Fibroblast of the aortic adventitia (primary cell): ENCODE measurements at regions not wholly inside any gene's neighbourhood (a gene's known extent, or its start where the extent isn't known, plus 50 kb on each side); places are given as distances from the start of the nearest gene placed in this dataset.

Experiments used
- DNase-seq: peaks from one replicate; pipeline ENCODE4 v3.0.0-alpha.2; 2010; ENCODE audit warnings: low read depth
- H3K4me3 ChIP-seq: 2 replicates; pipeline ENCODE4 v1.5.1; 2011; ENCODE audit warnings: low read depth, mild to moderate bottlenecking, control low read depth, low read length, moderate library complexity
- TF ChIP-seq, protein P1 (sequence below): IDR thresholded peaks from 2 replicates; pipeline ENCODE4 v1.5.1; 2011; ENCODE audit warnings: mild to moderate bottlenecking, low read length, control low read depth, inconsistent platforms; ENCODE audit not compliant: insufficient read depth

GRCh38 chr5:91910655-91911054 is 527.5 kb upstream of the ARRDC3 start:
- TF ChIP-seq, protein P1, sequence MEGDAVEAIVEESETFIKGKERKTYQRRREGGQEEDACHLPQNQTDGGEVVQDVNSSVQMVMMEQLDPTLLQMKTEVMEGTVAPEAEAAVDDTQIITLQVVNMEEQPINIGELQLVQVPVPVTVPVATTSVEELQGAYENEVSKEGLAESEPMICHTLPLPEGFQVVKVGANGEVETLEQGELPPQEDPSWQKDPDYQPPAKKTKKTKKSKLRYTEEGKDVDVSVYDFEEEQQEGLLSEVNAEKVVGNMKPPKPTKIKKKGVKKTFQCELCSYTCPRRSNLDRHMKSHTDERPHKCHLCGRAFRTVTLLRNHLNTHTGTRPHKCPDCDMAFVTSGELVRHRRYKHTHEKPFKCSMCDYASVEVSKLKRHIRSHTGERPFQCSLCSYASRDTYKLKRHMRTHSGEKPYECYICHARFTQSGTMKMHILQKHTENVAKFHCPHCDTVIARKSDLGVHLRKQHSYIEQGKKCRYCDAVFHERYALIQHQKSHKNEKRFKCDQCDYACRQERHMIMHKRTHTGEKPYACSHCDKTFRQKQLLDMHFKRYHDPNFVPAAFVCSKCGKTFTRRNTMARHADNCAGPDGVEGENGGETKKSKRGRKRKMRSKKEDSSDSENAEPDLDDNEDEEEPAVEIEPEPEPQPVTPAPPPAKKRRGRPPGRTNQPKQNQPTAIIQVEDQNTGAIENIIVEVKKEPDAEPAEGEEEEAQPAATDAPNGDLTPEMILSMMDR, result no peak
- no peak overlapping the region for H3K4me3 ChIP-seq
- no peak for DNase-seq

DNA sequence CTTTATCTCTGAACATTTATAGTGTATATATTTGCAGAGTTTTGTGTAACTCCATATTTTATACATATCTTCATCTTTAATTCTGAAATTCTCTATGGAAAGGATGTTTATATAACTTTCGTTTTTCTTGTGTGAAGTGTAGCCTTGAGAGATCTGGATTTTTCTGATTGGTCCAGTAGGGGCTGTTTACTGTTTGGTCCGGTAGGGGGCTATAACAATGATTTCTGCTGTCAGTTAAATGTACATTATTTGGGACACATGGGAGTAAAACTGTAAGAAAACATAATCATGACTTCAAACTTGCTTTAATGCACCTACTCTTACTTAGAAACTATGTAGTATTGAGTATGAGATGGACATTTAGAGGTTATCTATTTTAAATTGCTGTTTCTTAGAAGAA is 527.1 kb upstream of the ARRDC3 start:
- no peak for DNase-seq
- TF ChIP-seq, protein P1, result no peak
- no peak overlapping the region for H3K4me3 ChIP-seq

DNA sequence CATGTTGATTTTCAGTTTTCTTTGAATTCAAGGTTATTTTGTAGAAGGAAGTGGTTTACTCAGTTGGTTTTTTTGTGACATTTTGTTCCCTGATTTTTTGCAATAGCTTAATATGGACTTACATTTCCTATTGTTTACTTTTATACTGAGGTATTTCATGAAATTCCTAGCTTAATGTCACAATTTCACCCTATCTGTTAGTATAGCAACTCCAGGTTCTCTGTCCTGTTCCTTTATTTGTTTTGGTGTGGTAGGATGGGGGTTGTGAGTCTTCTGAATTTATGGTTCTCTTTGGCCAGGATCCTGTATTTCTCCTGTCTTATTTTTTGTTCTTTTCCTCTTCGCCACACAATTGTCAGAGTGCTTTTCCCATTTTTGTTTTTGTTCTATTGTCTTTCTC is 523.4 kb upstream of the ARRDC3 start:
- TF ChIP-seq, protein P1, result no peak
- no peak for DNase-seq
- H3K4me3 ChIP-seq, result no peak overlapping the region

DNA sequence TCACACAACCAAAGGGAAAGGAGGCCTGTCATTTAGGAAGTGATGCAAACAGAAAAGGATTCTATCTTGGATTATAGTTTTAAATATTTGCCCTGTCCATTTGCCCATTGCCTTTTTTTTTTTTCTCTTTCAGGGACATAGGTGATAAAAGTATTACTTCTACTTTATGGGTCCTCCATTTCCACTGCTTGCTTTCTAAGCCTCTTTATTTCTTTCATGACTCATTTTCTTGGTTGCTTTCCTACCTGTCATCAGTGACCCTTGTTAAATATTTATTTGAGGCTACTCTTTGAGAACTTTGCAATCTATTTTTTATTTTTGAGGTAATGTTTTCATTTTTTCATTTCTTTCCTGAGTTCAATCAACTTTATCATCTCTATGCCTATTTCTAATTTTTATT is 522.9 kb upstream of the ARRDC3 start:
- H3K4me3 ChIP-seq, result no peak overlapping the region
- TF ChIP-seq, protein P1, result no peak
- no peak for DNase-seq

- H3K4me3 ChIP-seq, result no peak overlapping the region
- no peak for DNase-seq
- TF ChIP-seq, protein P1, result no peak
Observed at GRCh38 chr5:91898898-91899297, 515.8 kb upstream of the ARRDC3 start.

- DNase-seq, result no peak
- H3K4me3 ChIP-seq, result no peak overlapping the region
- TF ChIP-seq, protein P1, result no peak
Observed at GRCh38 chr5:91898019-91898418, 514.9 kb upstream of the ARRDC3 start.

DNA sequence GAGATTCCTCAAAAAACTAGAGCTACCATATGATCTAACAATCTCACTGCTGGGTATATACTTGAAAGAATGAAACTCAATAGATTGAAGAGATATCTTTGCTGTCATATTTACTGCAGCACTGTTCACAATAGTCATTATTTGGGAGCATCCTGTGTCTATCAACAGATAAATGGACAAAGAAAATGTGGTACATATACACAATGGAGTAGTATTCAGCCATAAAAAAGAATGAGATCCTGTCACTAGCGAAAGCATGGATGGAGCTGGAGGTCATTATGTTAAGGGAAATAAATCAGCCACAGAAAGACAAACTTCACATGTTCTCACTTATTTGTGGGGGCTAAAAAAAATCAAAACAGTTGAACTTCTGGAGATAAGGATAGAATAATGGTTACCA is 505.7 kb upstream of the ARRDC3 start:
- H3K4me3 ChIP-seq, result no peak overlapping the region
- no peak for DNase-seq
- TF ChIP-seq, protein P1, result no peak
